DND-41 (cell line): ENCODE measurements at regions not wholly inside any gene's neighbourhood (a gene's known extent, or its start where the extent isn't known, plus 50 kb on each side); places are given as distances from the start of the nearest gene placed in this dataset.

Experiments used
- ATAC-seq: fragments of 200-7000 bp; cut with Tn5 transposase; 3 replicates; pipeline ENCODE4 v1.9.1; 2021; ENCODE audit warnings: low read depth; ENCODE audit not compliant: insufficient read depth
- DNase-seq: peaks from one replicate; pipeline ENCODE4 v3.0.0-alpha.2; 2020
- H2AFZ ChIP-seq: 2 replicates; pipeline ENCODE4 v1.6.0; 2012; ENCODE audit warnings: low read depth, low read length
- H3K27ac ChIP-seq: 2 replicates; pipeline ENCODE4 v1.5.1; 2012; ENCODE audit warnings: low read length, inconsistent platforms
- H3K27me3 ChIP-seq: fragments of 200-600 bp; sonication (generic); 2 replicates; pipeline ENCODE4 v1.6.0; 2012; ENCODE audit warnings: low read length, mild to moderate bottlenecking, inconsistent platforms; ENCODE audit not compliant: insufficient read depth, poor library complexity
- H3K36me3 ChIP-seq: 2 replicates; pipeline ENCODE4 v1.5.1; 2012; ENCODE audit warnings: low read length, inconsistent platforms; ENCODE audit not compliant: insufficient read depth
- H3K4me1 ChIP-seq: 2 replicates; pipeline ENCODE4 v1.5.1; 2012; ENCODE audit warnings: mild to moderate bottlenecking, low read length; ENCODE audit not compliant: insufficient read depth
- H3K4me2 ChIP-seq: 2 replicates; pipeline ENCODE4 v1.6.0; 2012; ENCODE audit warnings: mild to moderate bottlenecking, moderate library complexity, low read length, inconsistent platforms; ENCODE audit not compliant: insufficient read depth
- H3K4me3 ChIP-seq, 2 experiments: fragments of 200-600 bp in 1 of 2; shearing (Covaris generic) in 1 of 2; 2 replicates each; pipeline ENCODE4 v1.5.1; 2012 to 2016; ENCODE audit warnings: inconsistent platforms in 2 of 2, low read length in 2 of 2, mild to moderate bottlenecking in 2 of 2, low read depth in 1 of 2, moderate library complexity in 1 of 2
- H3K79me2 ChIP-seq: 2 replicates; pipeline ENCODE4 v1.6.0; 2012; ENCODE audit warnings: low read length, inconsistent platforms; ENCODE audit not compliant: insufficient read depth
- H3K9ac ChIP-seq: 2 replicates; pipeline ENCODE4 v1.6.0; 2012; ENCODE audit warnings: low read depth, mild to moderate bottlenecking, inconsistent platforms, low read length, moderate library complexity
- H3K9me3 ChIP-seq: 2 replicates; pipeline ENCODE4 v1.5.1; 2012; ENCODE audit warnings: low read length, moderate library complexity, mild to moderate bottlenecking, inconsistent platforms; ENCODE audit not compliant: insufficient read depth, severe bottlenecking
- H4K20me1 ChIP-seq: 2 replicates; pipeline ENCODE4 v1.6.0; 2012; ENCODE audit warnings: low read length; ENCODE audit not compliant: insufficient read depth
- CTCF ChIP-seq: IDR thresholded peaks from 2 replicates; pipeline ENCODE4 v1.5.1; 2012; ENCODE audit warnings: borderline replicate concordance, low read length, moderate library complexity, mild to moderate bottlenecking; ENCODE audit not compliant: poor library complexity, severe bottlenecking; ENCODE audit errors: extremely low read depth
- EZH2 ChIP-seq: IDR thresholded peaks from 3 replicates; pipeline ENCODE4 v1.6.1; 2012; ENCODE audit warnings: borderline replicate concordance, low read depth, mild to moderate bottlenecking, moderate library complexity, low read length, inconsistent platforms; ENCODE audit not compliant: severe bottlenecking

GRCh38 chr12:88753707-88754106 is 173.4 kb upstream of the KITLG start:
- Histone ChIP-seq H3K27ac (no peak overlapping the region), H4K20me1 (no peaks in the 10 kb centered on the region), H3K4me1 (no peaks in the 10 kb centered on the region), H2AFZ (no peak overlapping the region), H3K9ac (no peak overlapping the region), H3K9me3 (no peaks in the 10 kb centered on the region), H3K79me2 (no peaks in the 10 kb centered on the region), H3K4me2 (no peak overlapping the region), H3K4me3 (no peak overlapping the region), H3K36me3 (no peaks in the 10 kb centered on the region), H3K27me3 (no peaks in the 10 kb centered on the region)
- DNase-seq (no peak), ATAC-seq (no peak)
- no peak for TF ChIP-seq EZH2
- no peak for TF ChIP-seq CTCF

- TF ChIP-seq CTCF (no peak), EZH2 (no peak)
These were observed 172.8 kb upstream of the KITLG start for GRCh38 chr12:88753066-88753465.

GRCh38 chr12:88752183-88752582 is 171.9 kb upstream of the KITLG start:
- H2AFZ ChIP-seq, result no peak overlapping the region
- H3K27ac ChIP-seq, result no peak overlapping the region
- no peaks in the 10 kb centered on the region for H3K79me2 ChIP-seq
- ATAC-seq (no peak), DNase-seq (no peak)
- no peaks in the 10 kb centered on the region for H4K20me1 ChIP-seq
- no peaks in the 10 kb centered on the region for H3K27me3 ChIP-seq
- no peaks in the 10 kb centered on the region for H3K36me3 ChIP-seq
- no peak overlapping the region for H3K4me2 ChIP-seq
- no peaks in the 10 kb centered on the region for H3K4me1 ChIP-seq
- TF ChIP-seq CTCF (no peak), EZH2 (no peak)
- no peak overlapping the region for H3K9ac ChIP-seq
- H3K9me3 ChIP-seq, result no peaks in the 10 kb centered on the region
- no peak overlapping the region for H3K4me3 ChIP-seq

More at GRCh38 chr12:88753066-88753465, 172.8 kb upstream of the KITLG start:
- DNase-seq, result no peak
- no peaks in the 10 kb centered on the region for H3K27me3 ChIP-seq
- no peaks in the 10 kb centered on the region for H3K9me3 ChIP-seq
- no peak overlapping the region for H3K4me2 ChIP-seq
- no peak for ATAC-seq
- no peaks in the 10 kb centered on the region for H4K20me1 ChIP-seq
- H2AFZ ChIP-seq, result no peak overlapping the region
- no peak overlapping the region for H3K27ac ChIP-seq
- H3K9ac ChIP-seq, result no peak overlapping the region
- no peaks in the 10 kb centered on the region for H3K79me2 ChIP-seq
- H3K4me1 ChIP-seq, result no peaks in the 10 kb centered on the region
- no peak overlapping the region for H3K4me3 ChIP-seq
- H3K36me3 ChIP-seq, result no peaks in the 10 kb centered on the region
